HG03342 (cell line): ENCODE measurements at regions not wholly inside any gene's neighbourhood (a gene's known extent, or its start where the extent isn't known, plus 50 kb on each side); places are given as distances from the start of the nearest gene placed in this dataset.
"Not testable (repeated sequence)": the region's sequence is repeated elsewhere in the genome, so short reads cannot be mapped to it uniquely, and the experiment has no call there.

ENCODE experiments used
- ATAC-seq: cut with Tn5 transposase; IDR thresholded peaks from one replicate; pipeline ENCODE4 v1.9.1; 2021; ENCODE audit warnings: mild to moderate bottlenecking, moderate library complexity; ENCODE audit not compliant: unreplicated experiment

GRCh38 chr14:105581551-105582341, 55.4 kb downstream of the TMEM121 start:
- peak; percentile 48 for ATAC-seq

- ATAC-seq = peak; percentile 2
Observed at GRCh38 chr14:105582639-105583038, 56.3 kb downstream of the TMEM121 start.

GRCh38 chr14:105583914-105584313, 57.5 kb downstream of the TMEM121 start:
- not testable (repeated sequence) for ATAC-seq

- not testable (repeated sequence) for ATAC-seq
Observed at GRCh38 chr14:105585290-105585689, 58.9 kb downstream of the TMEM121 start.

GRCh38 chr14:105585722-105586121, 59.3 kb downstream of the TMEM121 start:
- ATAC-seq = not testable (repeated sequence)

GRCh38 chr14:105586144-105586872, 59.9 kb downstream of the TMEM121 start:
- not testable (repeated sequence) for ATAC-seq

- ATAC-seq = not testable (repeated sequence)
Observed at GRCh38 chr14:105587034-105587433, 60.7 kb downstream of the TMEM121 start.

GRCh38 chr14:105587482-105588235, 61.3 kb downstream of the TMEM121 start:
- ATAC-seq = not testable (repeated sequence)

- no peak for ATAC-seq
Observed at GRCh38 chr14:105588236-105588860, 62.0 kb downstream of the TMEM121 start.

GRCh38 chr14:105589161-105589925, 63.0 kb downstream of the TMEM121 start:
- ATAC-seq = no peak

- ATAC-seq = not testable (repeated sequence)
Observed at GRCh38 chr14:105589926-105590185, 63.5 kb downstream of the TMEM121 start.

- ATAC-seq = no peak
Observed at GRCh38 chr14:105591052-105591451, 64.7 kb downstream of the TMEM121 start.

GRCh38 chr14:105591792-105592341, 65.5 kb downstream of the TMEM121 start:
- not testable (repeated sequence) for ATAC-seq

GRCh38 chr14:105592646-105593045, 66.3 kb downstream of the TMEM121 start:
- not testable (repeated sequence) for ATAC-seq

- not testable (repeated sequence) for ATAC-seq
Observed at GRCh38 chr14:105595346-105595745, 69.0 kb downstream of the TMEM121 start.

- not testable (repeated sequence) for ATAC-seq
Observed at GRCh38 chr14:105596374-105596773, 70.0 kb downstream of the TMEM121 start.

- ATAC-seq = not testable (repeated sequence)
Observed at GRCh38 chr14:105598040-105598763, 71.8 kb downstream of the TMEM121 start.

GRCh38 chr14:105598925-105599586, 72.7 kb downstream of the TMEM121 start:
- ATAC-seq = not testable (repeated sequence)
